Activated naive CD4-positive, alpha-beta T cell treated with anti-CD3 and anti-CD28 coated beads, Interleukin-2, amount 50 U/mL, for 72 hours (primary cell): ENCODE measurements at regions not wholly inside any gene's neighbourhood (a gene's known extent, or its start where the extent isn't known, plus 50 kb on each side); places are given as distances from the start of the nearest gene placed in this dataset.

Experiments used
- ATAC-seq, 2 donors: fragments of 150-1000 bp; cut with Tn5 transposase; 2 replicates each; pipeline ENCODE4 v1.10.0; 2021; ENCODE audit warnings: mild to moderate bottlenecking in 2 of 2, moderate library complexity in 2 of 2
- DNase-seq, 2 donors: peaks; one replicate each; pipeline ENCODE4 v3.0.0; 2021 to 2022; ENCODE audit warnings: low spot score in 2 of 2
- H3K27ac Mint-ChIP-seq, 2 donors: one replicate each; pipeline ENCODE4 v1.8.0; 2022; ENCODE audit warnings: mild to moderate bottlenecking in 2 of 2, mixed read lengths in 2 of 2
- H3K36me3 Mint-ChIP-seq, 2 donors: one replicate each; pipeline ENCODE4 v1.8.0; 2022; ENCODE audit warnings: mixed read lengths in 2 of 2
- H3K9me3 Mint-ChIP-seq, 2 donors: one replicate each; pipeline ENCODE4 v1.8.0; 2022; ENCODE audit warnings: mixed read lengths in 2 of 2

DNA sequence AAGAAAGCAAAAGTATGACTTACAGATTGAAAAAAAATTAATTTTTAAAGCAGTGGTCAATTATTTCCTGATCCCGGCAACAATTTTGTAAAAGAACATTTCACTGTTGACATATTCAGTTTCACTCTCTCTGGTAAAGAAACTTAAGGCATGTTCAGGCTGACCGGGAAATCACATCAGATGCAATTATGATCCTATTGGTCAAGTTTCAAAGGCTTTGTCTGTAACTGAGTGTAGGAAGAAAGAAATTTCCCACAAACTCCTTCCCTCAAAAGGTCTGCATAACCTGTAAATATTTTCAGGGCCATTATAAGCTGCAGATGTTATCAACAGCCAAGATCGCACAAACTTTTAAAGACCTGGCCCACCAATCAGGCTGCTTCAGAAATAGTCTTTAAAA, 205.4 kb upstream of the IGF1R start:
- DNase-seq (no peak), ATAC-seq (no peak)
- Mint-ChIP-seq H3K27ac (no peak overlapping the region), H3K9me3 (no peaks in the 10 kb centered on the region), H3K36me3 (no peaks in the 10 kb centered on the region)

DNA sequence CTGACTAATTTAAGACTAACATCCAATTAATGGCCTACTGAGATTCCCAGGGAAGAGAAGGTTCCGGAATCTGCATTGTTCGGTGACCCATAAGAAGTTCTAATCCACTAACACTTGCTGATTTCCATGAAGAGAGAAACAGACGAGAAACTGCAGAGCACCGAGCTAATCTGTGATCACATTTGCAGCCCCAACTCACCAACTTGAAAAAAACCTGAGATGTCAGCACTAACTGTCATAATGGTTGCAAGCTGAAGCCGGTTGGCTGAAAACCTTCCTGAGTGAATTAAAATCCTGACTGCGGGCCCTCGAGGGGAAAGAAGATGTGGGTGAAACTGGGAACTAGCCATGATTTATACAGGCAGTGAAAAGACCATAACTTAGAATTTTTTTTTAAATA, 204.8 kb upstream of the IGF1R start:
- DNase-seq (no peak), ATAC-seq (no peak)
- H3K27ac Mint-ChIP-seq = no peak overlapping the region
- H3K36me3 Mint-ChIP-seq = no peaks in the 10 kb centered on the region
- H3K9me3 Mint-ChIP-seq = no peaks in the 10 kb centered on the region

DNA sequence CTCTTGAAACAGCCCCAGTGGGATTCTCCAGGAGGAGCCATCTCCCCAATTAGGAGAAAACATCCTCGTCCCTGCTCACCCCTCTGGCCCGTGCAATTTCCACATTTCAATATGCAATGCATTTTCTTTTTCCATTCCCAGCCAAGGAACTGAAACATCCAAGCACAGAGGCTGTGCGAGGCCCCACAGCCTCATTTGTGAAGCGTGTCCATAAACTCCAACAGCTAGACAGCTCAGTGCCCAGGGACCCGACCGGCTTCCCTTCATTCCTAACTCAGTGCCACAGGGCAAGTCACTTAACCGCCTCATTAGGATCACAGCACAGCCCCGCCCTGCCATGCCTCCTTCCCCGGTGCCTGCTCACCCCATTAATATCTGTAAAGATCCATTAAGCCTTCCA, 204.2 kb upstream of the IGF1R start:
- ATAC-seq (no peak), DNase-seq (no peak)
- H3K36me3 Mint-ChIP-seq = no peaks in the 10 kb centered on the region
- no peak overlapping the region for H3K27ac Mint-ChIP-seq
- no peaks in the 10 kb centered on the region for H3K9me3 Mint-ChIP-seq

DNA sequence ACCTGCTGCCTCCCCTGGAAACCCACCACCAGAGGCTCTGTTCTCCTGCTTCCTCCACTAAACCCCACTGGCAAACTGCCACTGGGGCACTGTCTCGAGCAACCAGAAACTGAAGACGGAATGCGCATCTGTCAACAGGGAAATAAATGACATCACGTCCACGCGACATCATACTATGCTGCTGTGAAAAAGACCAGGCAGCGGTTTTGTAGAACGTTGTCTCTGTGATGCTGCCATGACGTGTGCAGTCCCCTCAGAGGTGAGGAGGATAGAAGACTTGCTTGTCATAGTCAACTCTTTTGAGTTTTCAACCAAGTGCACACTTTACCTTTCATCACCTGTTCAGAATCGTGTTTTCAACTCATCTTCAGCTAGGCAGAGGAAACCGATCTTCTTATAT, 203.0 kb upstream of the IGF1R start:
- Mint-ChIP-seq H3K27ac (no peak overlapping the region), H3K9me3 (no peaks in the 10 kb centered on the region), H3K36me3 (no peaks in the 10 kb centered on the region)
- ATAC-seq = no peak
- no peak for DNase-seq

DNA sequence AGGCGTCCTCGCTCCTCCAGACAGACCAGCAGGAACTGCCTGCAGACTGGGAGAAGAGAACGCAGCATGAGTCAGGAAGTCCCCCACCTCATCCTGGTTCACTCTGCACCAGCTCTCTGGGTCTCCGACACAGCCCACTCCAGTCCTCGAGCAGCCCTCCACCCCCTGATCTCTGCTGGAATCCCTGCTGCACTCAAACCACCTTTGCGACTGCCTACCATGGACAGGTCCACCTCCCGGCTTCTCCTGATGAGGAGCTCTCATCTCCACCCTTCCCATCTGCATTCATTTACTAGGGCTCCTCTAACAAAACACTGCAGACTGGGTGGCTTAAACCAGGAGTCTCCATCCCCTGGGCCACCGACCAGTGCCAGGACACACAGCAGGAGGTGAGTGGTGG, 202.3 kb upstream of the IGF1R start:
- ATAC-seq = no peak
- Mint-ChIP-seq H3K9me3 (no peaks in the 10 kb centered on the region), H3K27ac (no peak overlapping the region), H3K36me3 (no peaks in the 10 kb centered on the region)
- DNase-seq = no peak

DNA sequence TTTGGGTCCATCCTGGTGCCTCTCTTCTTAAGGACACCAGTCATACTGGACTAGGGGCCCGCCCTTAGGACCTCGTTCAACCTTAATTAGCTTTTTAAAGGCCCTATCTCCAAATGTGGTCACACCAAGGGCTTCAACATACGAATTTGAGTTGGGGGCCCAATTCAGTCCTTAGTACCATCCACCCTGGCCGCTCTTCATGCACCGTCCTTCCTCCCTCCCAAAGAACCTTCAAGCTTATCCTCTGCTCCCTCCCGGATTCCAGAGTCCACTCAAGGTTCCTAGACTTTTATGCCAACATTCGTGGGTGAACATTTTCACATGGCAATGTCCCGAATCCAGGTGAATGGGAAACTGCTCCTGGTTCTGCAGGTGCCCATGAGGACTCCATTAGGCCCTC, 201.3 kb upstream of the IGF1R start:
- H3K9me3 Mint-ChIP-seq = no peaks in the 10 kb centered on the region
- no peak overlapping the region for H3K27ac Mint-ChIP-seq
- H3K36me3 Mint-ChIP-seq = no peaks in the 10 kb centered on the region
- ATAC-seq (no peak), DNase-seq (no peak)

DNA sequence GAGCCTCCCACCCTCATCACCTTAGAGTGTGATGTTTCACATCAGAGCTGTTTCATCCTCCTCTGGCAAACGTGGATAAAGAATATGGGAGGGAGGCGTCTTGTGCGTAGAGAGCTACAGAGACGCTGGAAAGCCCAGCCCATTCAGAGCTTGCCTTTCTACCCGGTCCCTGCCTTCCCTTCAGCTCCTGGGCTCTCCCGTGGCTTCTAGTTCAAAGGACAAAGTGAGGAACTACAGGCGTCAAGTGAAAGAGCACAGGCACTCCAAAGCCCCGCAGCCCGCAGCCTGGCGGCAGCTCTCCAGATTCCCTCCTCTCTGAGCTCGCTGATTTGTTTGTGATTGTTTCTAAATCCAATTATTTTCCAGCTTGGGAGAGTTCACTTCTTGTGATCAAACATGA, 197.1 kb upstream of the IGF1R start:
- Mint-ChIP-seq H3K9me3 (no peaks in the 10 kb centered on the region), H3K27ac (no peak overlapping the region), H3K36me3 (no peaks in the 10 kb centered on the region)
- ATAC-seq = no peak
- DNase-seq = no peak

DNA sequence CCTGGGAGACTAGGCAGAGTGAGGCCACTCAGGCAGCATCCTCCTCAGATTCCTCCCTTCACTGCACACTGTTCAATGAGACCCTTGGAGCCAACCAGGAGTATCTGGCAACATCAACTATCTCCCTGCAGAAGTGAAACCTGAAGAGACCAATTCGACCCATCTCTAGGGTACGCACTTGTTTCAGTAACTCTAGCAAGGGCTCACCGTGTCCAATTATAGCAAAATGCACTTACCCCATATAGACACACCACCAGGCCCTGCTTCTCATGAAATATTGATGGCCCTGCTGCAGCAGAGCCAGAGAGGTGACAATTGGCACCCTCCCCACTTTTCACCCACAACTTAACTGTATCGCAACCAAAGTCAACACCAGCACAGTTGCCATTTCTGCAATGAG, 196.1 kb upstream of the IGF1R start:
- ATAC-seq (no peak), DNase-seq (no peak)
- Mint-ChIP-seq H3K27ac (no peak overlapping the region), H3K36me3 (no peaks in the 10 kb centered on the region), H3K9me3 (no peaks in the 10 kb centered on the region)

DNA sequence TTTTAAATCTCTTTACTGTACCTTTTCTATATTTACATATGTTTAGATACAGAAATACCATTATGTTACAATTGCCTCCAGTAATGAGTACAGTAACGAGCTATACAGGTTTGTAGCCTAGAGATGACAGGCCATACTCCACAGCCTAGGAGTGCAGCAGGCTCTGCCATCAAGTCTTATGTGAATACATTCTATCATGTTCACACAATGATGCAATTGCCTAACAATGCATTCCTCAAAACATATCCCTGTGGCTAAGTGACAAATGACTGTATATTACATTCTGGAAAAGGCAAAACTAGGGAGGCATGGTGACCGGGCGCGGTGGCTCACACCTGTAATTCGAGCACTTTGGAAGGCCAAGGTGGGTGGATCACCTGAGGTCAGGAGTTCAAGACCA, 192.4 kb upstream of the IGF1R start:
- no peak for DNase-seq
- Mint-ChIP-seq H3K9me3 (no peaks in the 10 kb centered on the region), H3K27ac (no peak overlapping the region), H3K36me3 (no peaks in the 10 kb centered on the region)
- no peak for ATAC-seq

DNA sequence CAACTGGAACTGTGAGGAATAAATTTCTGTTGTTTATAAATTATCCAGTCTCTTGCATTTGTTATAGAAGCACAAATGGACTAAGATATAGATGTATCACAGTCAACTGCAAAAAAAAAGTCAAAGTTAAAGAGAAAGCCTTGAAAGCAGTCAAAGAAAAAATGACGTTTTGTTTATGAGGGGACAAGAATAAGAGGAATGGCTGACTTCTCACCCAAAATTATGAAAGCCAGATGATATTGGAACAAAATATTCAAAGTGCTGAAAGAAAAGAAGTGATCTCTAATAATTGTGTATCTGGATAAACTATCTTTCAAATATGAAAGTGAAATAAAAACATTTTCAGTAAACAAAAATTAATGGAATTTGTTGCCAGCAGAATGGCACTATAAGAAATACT, 171.8 kb upstream of the IGF1R start:
- ATAC-seq (no peak), DNase-seq (no peak)
- Mint-ChIP-seq H3K9me3 (peaks cover 20 to 34% of the 10 kb centered on the region in 2 donors), H3K36me3 (peaks cover 20 to 27% of the 10 kb centered on the region in 2 donors), H3K27ac (no peak overlapping the region)

DNA sequence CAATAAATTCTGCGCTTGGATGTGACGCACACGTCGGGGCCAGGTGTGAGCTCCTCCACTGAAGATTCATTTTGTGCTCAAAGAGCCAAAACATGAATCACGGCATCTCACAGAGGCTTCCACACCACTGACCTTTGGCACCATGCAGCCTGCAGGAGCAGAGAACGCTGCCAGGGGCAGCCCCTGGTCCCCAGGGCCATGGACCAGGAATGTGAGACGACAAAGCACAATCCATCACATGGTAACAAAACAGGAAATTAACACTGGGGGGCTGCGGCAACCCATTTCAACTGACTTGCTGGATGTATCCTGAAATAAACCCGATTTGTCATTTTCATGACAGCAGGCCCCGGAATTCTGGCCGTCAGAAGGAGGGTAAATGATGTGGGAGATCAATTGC, 167.5 kb upstream of the IGF1R start:
- peaks cover 12 to 13% of the 10 kb centered on the region in 2 donors for H3K36me3 Mint-ChIP-seq
- peaks cover 13 to 20% of the 10 kb centered on the region in 2 donors for H3K9me3 Mint-ChIP-seq
- H3K27ac Mint-ChIP-seq = no peak overlapping the region
- no peak for DNase-seq
- no peak for ATAC-seq

DNA sequence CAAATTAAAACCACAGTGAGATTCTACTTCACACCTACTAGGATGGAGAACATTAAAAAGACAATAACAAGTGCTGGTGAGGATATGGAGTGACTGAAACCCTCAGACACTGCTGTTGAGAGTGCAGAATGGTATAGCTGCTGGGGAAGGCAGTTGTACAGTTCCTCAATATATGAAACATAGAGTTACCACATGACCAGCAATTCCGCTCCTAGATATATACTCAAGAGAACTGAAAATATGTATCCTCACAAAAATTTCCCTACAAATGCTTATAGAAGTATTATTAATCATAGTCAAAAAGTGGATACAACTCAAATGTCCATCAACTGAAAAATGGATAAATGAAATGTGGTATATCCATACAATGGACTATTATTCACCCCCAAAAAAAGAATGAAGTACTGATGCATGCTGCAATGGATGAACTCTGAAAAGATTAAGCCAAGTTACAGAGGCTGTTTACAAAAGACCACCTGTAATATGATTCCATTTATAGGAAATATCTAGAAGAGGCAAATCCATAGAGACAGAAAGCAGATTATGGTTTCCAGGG, 164.7 kb upstream of the IGF1R start:
- H3K9me3 Mint-ChIP-seq = peaks cover 0 to 4% of the 10 kb centered on the region in 2 donors
- ATAC-seq = no peak
- DNase-seq = no peak
- no peak overlapping the region for H3K27ac Mint-ChIP-seq
- no peaks in the 10 kb centered on the region for H3K36me3 Mint-ChIP-seq

DNA sequence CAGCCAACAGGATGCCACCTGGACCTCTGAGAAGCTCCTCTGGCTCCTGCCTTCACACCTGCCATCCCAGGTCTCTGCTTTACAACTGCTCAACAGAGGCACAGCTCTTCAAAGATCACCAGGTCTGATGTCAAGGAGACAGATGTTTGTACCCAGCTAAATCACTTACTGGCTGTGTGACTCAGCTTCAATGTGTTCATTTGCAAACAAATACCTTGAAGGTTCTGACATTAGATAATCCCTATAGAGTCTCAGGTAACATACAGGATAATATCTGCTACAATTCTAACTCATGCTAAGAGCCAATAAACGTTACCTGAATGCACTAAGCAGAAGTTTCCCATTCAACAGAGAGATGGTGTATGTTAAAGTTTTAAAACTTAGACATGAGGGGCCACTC, 163.4 kb upstream of the IGF1R start:
- H3K9me3 Mint-ChIP-seq = peaks cover 0 to 4% of the 10 kb centered on the region in 2 donors
- H3K27ac Mint-ChIP-seq = no peak overlapping the region
- no peak for ATAC-seq
- no peak for DNase-seq
- no peaks in the 10 kb centered on the region for H3K36me3 Mint-ChIP-seq

DNA sequence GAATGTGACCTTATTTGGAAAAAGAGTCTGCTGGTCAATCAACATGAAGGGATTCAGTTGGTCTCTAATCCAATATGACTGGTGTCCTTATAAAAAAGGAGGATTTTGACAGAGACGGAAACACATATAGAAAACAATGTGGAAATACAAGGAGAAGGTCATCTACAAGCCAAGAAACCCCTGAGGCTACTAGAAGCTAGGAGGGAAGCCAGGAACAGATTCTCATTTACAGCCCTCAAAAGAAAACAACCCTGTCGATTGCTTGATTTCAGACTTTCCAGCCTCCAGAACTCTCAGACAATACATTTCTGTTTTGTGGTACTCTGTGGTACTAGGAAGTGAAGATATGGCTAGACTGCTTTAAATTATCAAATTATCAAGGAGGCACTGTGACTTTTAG, 162.9 kb upstream of the IGF1R start:
- DNase-seq (no peak), ATAC-seq (no peak)
- H3K27ac Mint-ChIP-seq = no peak overlapping the region
- peaks cover 0 to 4% of the 10 kb centered on the region in 2 donors for H3K9me3 Mint-ChIP-seq
- no peaks in the 10 kb centered on the region for H3K36me3 Mint-ChIP-seq

DNA sequence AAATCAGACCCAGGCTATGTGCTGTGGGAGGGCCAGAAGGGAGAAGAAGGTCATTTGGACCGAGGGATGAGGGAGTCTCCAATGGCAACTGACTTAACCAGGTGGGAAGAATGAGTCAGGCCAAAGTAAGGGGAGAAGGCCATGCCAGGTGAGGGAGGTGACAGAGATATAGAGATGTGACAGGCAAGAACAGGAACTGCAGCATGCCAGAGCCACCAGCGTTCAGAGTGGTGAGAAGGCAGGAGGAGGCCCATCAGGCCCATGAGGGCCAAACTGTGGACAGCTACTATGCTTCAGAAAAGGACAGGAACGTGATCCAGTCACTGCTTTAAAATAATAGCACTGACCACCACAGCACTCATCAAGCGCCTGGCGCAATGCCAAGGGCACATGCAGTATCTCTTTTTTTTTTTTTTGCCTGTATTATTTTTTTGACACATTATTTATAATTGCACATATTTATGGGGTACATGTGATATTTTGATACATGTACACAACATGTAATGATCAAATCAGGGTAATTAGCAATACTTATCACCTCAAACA, 154.3 kb upstream of the IGF1R start:
- H3K36me3 Mint-ChIP-seq = peaks cover 0 to 1% of the 10 kb centered on the region in 2 donors
- DNase-seq (no peak), ATAC-seq (no peak)
- H3K27ac Mint-ChIP-seq = no peak overlapping the region
- H3K9me3 Mint-ChIP-seq = peaks cover 0 to 14% of the 10 kb centered on the region in 2 donors

DNA sequence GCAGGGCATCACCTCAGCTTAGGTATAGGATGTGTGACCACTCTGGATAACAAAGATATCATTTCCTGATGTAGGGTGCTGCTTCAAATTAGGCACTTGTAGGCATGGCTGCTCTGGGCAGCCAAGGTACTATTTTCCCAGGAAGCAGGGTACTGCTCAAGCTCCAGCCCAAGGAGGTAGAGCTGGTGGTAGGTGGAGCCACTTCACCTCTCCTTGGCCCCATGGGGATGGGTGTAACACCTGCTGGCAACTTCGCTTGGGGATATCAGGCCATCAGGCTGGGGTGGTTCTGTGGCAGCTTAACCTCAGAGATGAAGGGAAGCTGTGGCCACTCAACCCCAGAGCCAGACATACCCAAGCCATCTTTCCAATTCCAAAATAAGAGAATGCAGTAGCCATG, 147.1 kb upstream of the IGF1R start:
- Mint-ChIP-seq H3K9me3 (peaks cover 9 to 16% of the 10 kb centered on the region in 2 donors), H3K27ac (no peak overlapping the region), H3K36me3 (peaks cover 0 to 12% of the 10 kb centered on the region in 2 donors)
- no peak for DNase-seq
- no peak for ATAC-seq

DNA sequence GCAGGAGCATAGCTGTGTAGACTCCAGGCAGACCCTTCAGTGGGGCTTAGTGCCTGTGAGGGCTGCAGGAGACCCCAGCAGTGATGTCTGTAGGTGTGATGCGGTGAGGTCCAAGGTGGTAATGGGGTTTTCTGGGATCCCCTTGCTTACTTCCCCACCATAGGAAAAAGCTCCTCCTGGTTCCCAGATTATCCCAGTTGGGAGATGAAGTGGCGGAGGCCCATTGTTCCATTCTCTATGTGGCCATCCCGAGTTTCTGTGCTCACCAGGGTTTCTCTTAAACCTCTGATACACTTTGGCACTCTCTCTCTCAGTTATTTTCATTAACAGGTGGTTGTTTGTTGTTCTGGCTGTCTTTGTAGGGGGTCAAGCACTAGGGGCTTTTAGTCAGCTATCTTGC, 146.7 kb upstream of the IGF1R start:
- no peak for DNase-seq
- peaks cover 9 to 12% of the 10 kb centered on the region in 2 donors for H3K9me3 Mint-ChIP-seq
- no peak for ATAC-seq
- H3K36me3 Mint-ChIP-seq = peaks cover 0 to 12% of the 10 kb centered on the region in 2 donors
- no peak overlapping the region for H3K27ac Mint-ChIP-seq

DNA sequence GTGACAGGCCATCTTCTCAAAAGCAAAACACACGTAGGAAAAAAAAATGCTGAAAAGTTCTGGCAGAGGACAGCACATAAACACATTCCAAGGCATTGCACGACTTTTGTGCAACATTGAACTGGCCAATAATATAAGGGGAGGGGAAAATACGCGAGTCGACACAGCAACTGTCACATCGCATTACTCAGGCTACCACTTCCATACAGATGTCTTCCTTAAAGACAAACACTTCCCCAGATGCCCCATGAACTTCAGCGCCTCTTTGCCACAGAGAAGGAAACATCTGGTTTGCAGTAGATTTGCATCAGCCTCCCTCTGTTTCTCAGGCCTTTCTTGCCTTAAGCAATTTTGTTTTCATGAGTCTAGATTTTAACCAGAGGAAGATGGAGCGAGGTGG, 144.4 kb upstream of the IGF1R start:
- ATAC-seq (no peak), DNase-seq (no peak)
- Mint-ChIP-seq H3K27ac (no peak overlapping the region), H3K36me3 (peaks cover 0 to 11% of the 10 kb centered on the region in 2 donors), H3K9me3 (peaks cover 9 to 10% of the 10 kb centered on the region in 2 donors)

DNA sequence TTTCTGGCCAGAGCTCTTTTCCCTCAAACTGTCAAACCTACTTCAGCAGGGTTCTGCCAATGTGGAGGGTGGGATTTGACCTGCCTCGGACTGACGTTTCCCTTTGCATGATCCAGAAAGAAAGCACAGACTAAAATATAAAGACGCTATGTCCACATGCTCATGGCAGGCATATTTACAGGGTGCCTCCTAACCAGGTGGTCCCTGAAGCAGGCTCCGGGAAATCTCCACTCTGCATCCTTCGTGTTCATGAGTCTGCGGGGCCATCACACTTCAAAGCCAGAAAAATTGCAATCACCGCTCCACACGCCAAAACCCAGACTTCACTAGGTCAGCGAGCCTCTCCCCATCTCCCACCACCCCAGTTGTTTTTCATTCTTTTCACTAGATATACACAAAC, 143.3 kb upstream of the IGF1R start:
- no peak for DNase-seq
- no peak for ATAC-seq
- Mint-ChIP-seq H3K36me3 (peaks cover 0 to under 1% of the 10 kb centered on the region in 2 donors), H3K9me3 (peaks cover under 1% of the 10 kb centered on the region in 2 donors), H3K27ac (no peak overlapping the region)
